Trophoblast cell (in vitro differentiated cells and primary cell): ENCODE measurements at regions not wholly inside any gene's neighbourhood (a gene's known extent, or its start where the extent isn't known, plus 50 kb on each side); places are given as distances from the start of the nearest gene placed in this dataset.

Experiments
- DNase-seq, 2 donors: peaks; one replicate each; pipeline ENCODE4 v3.0.0-alpha.2; 2016
- H2AFZ ChIP-seq: 2 replicates; pipeline ENCODE4 v1.6.1; 2013; ENCODE audit warnings: low read length, moderate library complexity, mild to moderate bottlenecking; ENCODE audit not compliant: insufficient read depth, poor library complexity
- H2AK5ac ChIP-seq: 2 replicates; pipeline ENCODE4 v1.6.1; 2013; ENCODE audit warnings: mild to moderate bottlenecking, low read length
- H2BK120ac ChIP-seq: 2 replicates; pipeline ENCODE4 v1.6.1; 2013; ENCODE audit warnings: low read length, mild to moderate bottlenecking, moderate library complexity; ENCODE audit not compliant: insufficient read depth, poor library complexity
- H2BK12ac ChIP-seq: 2 replicates; pipeline ENCODE4 v1.6.1; 2013; ENCODE audit warnings: mild to moderate bottlenecking, low read length, moderate library complexity
- H2BK5ac ChIP-seq: 2 replicates; pipeline ENCODE4 v1.6.1; 2013; ENCODE audit warnings: low read length, low read depth, moderate library complexity, mild to moderate bottlenecking; ENCODE audit not compliant: poor library complexity
- H3K14ac ChIP-seq: 2 replicates; pipeline ENCODE4 v1.6.1; 2013; ENCODE audit warnings: mild to moderate bottlenecking, low read length
- H3K18ac ChIP-seq: 2 replicates; pipeline ENCODE4 v1.6.1; 2013; ENCODE audit warnings: mild to moderate bottlenecking, low read length
- H3K23ac ChIP-seq: 2 replicates; pipeline ENCODE4 v1.6.1; 2013; ENCODE audit warnings: low read length
- H3K27ac ChIP-seq: 2 replicates; pipeline ENCODE4 v1.5.1; 2013; ENCODE audit warnings: low read depth, mild to moderate bottlenecking, inconsistent platforms, low read length, moderate library complexity
- H3K27me3 ChIP-seq: 2 replicates; pipeline ENCODE4 v1.6.1; 2013; ENCODE audit warnings: inconsistent platforms, mild to moderate bottlenecking, low read length, moderate library complexity; ENCODE audit not compliant: insufficient read depth
- H3K36me3 ChIP-seq, 2 experiments: 1 replicate in 1 of 2; 2 replicates in 1 of 2; pipeline ENCODE4 v1.6.1; 2013; ENCODE audit warnings: low read length in 2 of 2, mild to moderate bottlenecking in 2 of 2, moderate library complexity in 1 of 2; ENCODE audit not compliant: insufficient read depth in 2 of 2, control insufficient read depth in 1 of 2
- H3K4ac ChIP-seq: 2 replicates; pipeline ENCODE4 v1.6.1; 2013; ENCODE audit warnings: low read depth, mild to moderate bottlenecking, low read length, moderate library complexity
- H3K4me1 ChIP-seq, 2 experiments: 1 replicate in 1 of 2; 2 replicates in 1 of 2; pipeline ENCODE4 v1.6.1; 2013; ENCODE audit warnings: low read length in 2 of 2, mild to moderate bottlenecking in 2 of 2, moderate library complexity in 1 of 2; ENCODE audit not compliant: insufficient read depth in 2 of 2, control insufficient read depth in 1 of 2
- H3K4me2 ChIP-seq: 2 replicates; pipeline ENCODE4 v1.6.1; 2013; ENCODE audit warnings: inconsistent platforms, mild to moderate bottlenecking, low read length, moderate library complexity
- H3K4me3 ChIP-seq: 2 replicates; pipeline ENCODE4 v1.5.1; 2013; ENCODE audit warnings: mild to moderate bottlenecking, low read depth, low read length, inconsistent platforms
- H3K79me1 ChIP-seq: one replicate; pipeline ENCODE4 v1.6.1; 2013; ENCODE audit warnings: low read length
- H3K79me2 ChIP-seq: 2 replicates; pipeline ENCODE4 v1.6.1; 2013; ENCODE audit warnings: low read length, mild to moderate bottlenecking; ENCODE audit not compliant: control insufficient read depth, insufficient read depth, poor library complexity
- H3K9ac ChIP-seq: 2 replicates; pipeline ENCODE4 v1.6.1; 2013; ENCODE audit warnings: mild to moderate bottlenecking, low read length
- H3K9me3 ChIP-seq: 2 replicates; pipeline ENCODE4 v1.6.1; 2013; ENCODE audit warnings: low read depth, mild to moderate bottlenecking, control low read depth, inconsistent platforms, low read length; ENCODE audit not compliant: insufficient read depth
- H4K12ac ChIP-seq: 2 replicates; pipeline ENCODE4 v1.6.1; 2013; ENCODE audit warnings: low read depth, mild to moderate bottlenecking, low read length, moderate library complexity
- H4K8ac ChIP-seq: 2 replicates; pipeline ENCODE4 v1.6.1; 2013; ENCODE audit warnings: low read depth, mild to moderate bottlenecking, low read length, moderate library complexity
- H4K91ac ChIP-seq: one replicate; pipeline ENCODE4 v1.6.1; 2013; ENCODE audit warnings: low read depth, mild to moderate bottlenecking, low read length, moderate library complexity
- WGBS: extraction: QIAGEN DNeasy Blood & Tissue Kit; methylation state at CpG from one replicate; pipeline ENCODE4 v1.1.7; 2013; ENCODE audit warnings: missing lambda C conversion rate; ENCODE audit not compliant: insufficient read length, insufficient coverage; ENCODE audit errors: extremely low coverage; 5-methylcytosine and 5-hydroxymethylcytosine counted together

DNA sequence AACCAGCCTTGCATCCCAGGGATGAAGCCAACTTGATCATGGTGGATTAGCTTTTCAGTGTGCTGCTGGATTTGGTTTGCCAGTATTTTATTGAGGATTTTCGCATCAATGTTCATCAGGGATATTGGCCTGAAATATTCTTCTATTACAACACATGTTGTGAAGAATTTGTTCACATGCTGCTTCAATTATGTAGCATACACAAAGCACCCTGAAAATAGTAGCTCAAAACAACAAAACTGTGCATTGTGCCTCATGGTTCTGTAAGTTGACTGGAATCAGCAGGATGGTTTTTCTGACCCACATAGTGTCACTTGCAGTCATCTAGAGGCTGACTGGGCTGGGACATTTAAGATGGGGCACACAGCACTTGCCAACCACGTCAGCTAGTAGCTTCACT lies 193.9 kb downstream of the SYK start:
- no peak overlapping the region for H2BK120ac ChIP-seq
- H3K36me3 ChIP-seq: no peaks in the 10 kb centered on the region
- no peak overlapping the region for H3K4ac ChIP-seq
- H3K4me2 ChIP-seq: no peak overlapping the region
- no peak overlapping the region for H3K4me3 ChIP-seq
- no peak overlapping the region for H4K12ac ChIP-seq
- WGBS: no CpG with 5 or more reads among the region's 2 CpGs
- no peak overlapping the region for H4K8ac ChIP-seq
- no peak overlapping the region for H3K18ac ChIP-seq
- no peak overlapping the region for H3K14ac ChIP-seq
- peaks cover 4 to 8% of the 10 kb centered on the region in 2 experiments for H3K4me1 ChIP-seq
- H2AK5ac ChIP-seq: no peak overlapping the region
- H3K27me3 ChIP-seq: no peaks in the 10 kb centered on the region
- H3K79me1 ChIP-seq: peaks cover 3% of the 10 kb centered on the region
- no peak overlapping the region for H4K91ac ChIP-seq
- H2BK5ac ChIP-seq: no peak overlapping the region
- no peaks in the 10 kb centered on the region for H3K79me2 ChIP-seq
- H2BK12ac ChIP-seq: no peak overlapping the region
- no peak overlapping the region for H3K23ac ChIP-seq
- DNase-seq: no peak
- peak overlapping the region; percentile 28 for H3K9ac ChIP-seq
- no peak overlapping the region for H2AFZ ChIP-seq
- no peaks in the 10 kb centered on the region for H3K9me3 ChIP-seq
- no peak overlapping the region for H3K27ac ChIP-seq

GRCh38 chr9:90996154-90997065 lies 194.8 kb downstream of the SYK start:
- H3K27ac ChIP-seq: no peak overlapping the region
- no peak overlapping the region for H4K12ac ChIP-seq
- no peaks in the 10 kb centered on the region for H3K27me3 ChIP-seq
- no peaks in the 10 kb centered on the region for H3K36me3 ChIP-seq
- no peak overlapping the region for H2BK120ac ChIP-seq
- H3K4ac ChIP-seq: no peak overlapping the region
- no peaks in the 10 kb centered on the region for H3K9me3 ChIP-seq
- H3K4me2 ChIP-seq: no peak overlapping the region
- peaks cover 3 to 7% of the 10 kb centered on the region in 2 experiments for H3K4me1 ChIP-seq
- no peak overlapping the region for H2BK12ac ChIP-seq
- H2AFZ ChIP-seq: no peak overlapping the region
- no peak overlapping the region for H3K4me3 ChIP-seq
- H3K79me1 ChIP-seq: peaks cover 3% of the 10 kb centered on the region
- H3K18ac ChIP-seq: no peak overlapping the region
- no peak overlapping the region for H2BK5ac ChIP-seq
- no peak overlapping the region for H3K9ac ChIP-seq
- no peak overlapping the region for H4K91ac ChIP-seq
- no peak overlapping the region for H3K23ac ChIP-seq
- no peak overlapping the region for H3K14ac ChIP-seq
- no peak overlapping the region for H2AK5ac ChIP-seq
- DNase-seq: peak in 1 of 2 donors; percentile 18
- H4K8ac ChIP-seq: no peak overlapping the region
- no peaks in the 10 kb centered on the region for H3K79me2 ChIP-seq
- WGBS: no CpG with 5 or more reads among the region's 6 CpGs

DNA sequence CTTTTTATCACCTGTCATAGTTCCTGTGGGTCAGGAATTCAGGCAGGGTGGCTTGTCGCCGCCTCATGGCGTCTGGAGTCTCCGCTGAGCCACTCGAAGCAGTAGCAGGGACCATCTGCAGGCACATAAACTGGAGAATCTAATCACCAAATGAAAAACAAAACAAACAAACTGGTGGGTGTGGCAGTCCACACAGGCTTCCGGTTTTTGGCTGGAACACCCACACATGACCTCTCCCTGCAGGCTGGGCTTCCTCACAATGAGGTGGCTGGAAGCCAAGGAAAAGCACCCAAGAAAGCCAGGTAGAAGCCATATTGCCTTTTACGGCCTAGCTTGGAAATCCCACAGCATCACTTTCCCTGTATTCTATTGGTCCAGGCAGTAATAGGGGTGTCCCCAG lies 197.0 kb downstream of the SYK start:
- no peak overlapping the region for H2BK5ac ChIP-seq
- H3K9ac ChIP-seq: no peak overlapping the region
- no peak overlapping the region for H2BK120ac ChIP-seq
- no peak overlapping the region for H4K12ac ChIP-seq
- H3K79me2 ChIP-seq: no peaks in the 10 kb centered on the region
- H3K4me1 ChIP-seq: no peaks in the 10 kb centered on the region
- no peak overlapping the region for H3K23ac ChIP-seq
- WGBS: no CpG with 5 or more reads among the region's 7 CpGs
- H3K4me2 ChIP-seq: no peak overlapping the region
- no peaks in the 10 kb centered on the region for H3K79me1 ChIP-seq
- no peak overlapping the region for H4K8ac ChIP-seq
- no peak overlapping the region for H3K18ac ChIP-seq
- no peak overlapping the region for H2AFZ ChIP-seq
- H3K14ac ChIP-seq: no peak overlapping the region
- peaks cover 1% of the 10 kb centered on the region for H3K9me3 ChIP-seq
- H2AK5ac ChIP-seq: no peak overlapping the region
- no peak overlapping the region for H4K91ac ChIP-seq
- H3K27me3 ChIP-seq: no peaks in the 10 kb centered on the region
- DNase-seq: no peak
- no peak overlapping the region for H3K4ac ChIP-seq
- H3K4me3 ChIP-seq: no peak overlapping the region
- H2BK12ac ChIP-seq: no peak overlapping the region
- no peaks in the 10 kb centered on the region for H3K36me3 ChIP-seq
- H3K27ac ChIP-seq: no peak overlapping the region

DNA sequence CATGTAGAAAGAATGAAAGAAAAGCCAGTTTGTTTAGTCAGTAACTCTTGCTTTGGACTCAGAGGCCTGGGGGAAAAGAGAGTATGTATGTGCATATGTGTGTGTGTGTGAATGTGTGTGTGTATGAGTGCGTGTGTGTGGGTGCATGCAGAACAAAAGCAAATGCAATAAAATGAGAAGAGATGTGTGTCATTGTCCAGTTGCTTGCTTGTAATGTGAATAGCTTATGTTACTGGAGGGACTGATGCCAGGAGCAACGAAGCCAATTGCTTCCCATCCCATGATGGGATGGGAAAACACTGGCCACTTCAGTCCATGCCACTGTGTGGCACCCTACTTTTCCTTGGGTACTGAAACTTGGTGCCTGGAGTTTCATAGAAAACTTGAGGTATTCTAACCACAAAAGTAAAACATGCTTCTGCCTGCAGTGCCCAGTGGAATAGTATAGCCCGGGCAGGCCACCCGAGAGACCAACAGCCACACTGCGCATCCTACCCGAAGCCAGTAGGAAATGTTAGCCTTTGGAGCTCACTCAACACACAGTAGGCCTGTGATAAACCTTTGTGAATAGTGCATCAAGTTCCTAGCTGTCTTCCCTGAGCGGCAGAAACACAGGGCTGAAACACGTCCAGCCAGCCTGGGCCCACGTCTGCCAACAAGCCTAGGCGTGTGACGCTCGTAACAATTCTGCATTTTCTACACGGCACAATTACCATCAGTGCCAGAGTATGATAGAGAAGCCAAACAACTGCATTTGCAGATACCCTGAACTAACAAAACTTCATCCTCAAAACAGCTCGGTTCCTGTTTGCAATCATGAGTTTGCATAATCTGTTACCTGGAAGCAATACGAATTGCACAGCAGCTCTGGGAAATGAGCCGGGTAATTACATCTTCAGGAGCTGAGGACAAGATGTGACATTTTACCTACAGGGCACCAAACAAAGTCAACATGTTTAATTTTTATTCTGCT lies 198.1 kb downstream of the SYK start:
- no peak overlapping the region for H4K12ac ChIP-seq
- H2BK5ac ChIP-seq: no peak overlapping the region
- H3K9me3 ChIP-seq: peaks cover 1% of the 10 kb centered on the region
- no peak overlapping the region for H3K27ac ChIP-seq
- no peak for DNase-seq
- H3K4me3 ChIP-seq: no peak overlapping the region
- H2BK120ac ChIP-seq: no peak overlapping the region
- H3K4me2 ChIP-seq: no peak overlapping the region
- H3K4me1 ChIP-seq: no peaks in the 10 kb centered on the region
- H3K79me1 ChIP-seq: no peaks in the 10 kb centered on the region
- no peak overlapping the region for H3K23ac ChIP-seq
- no peak overlapping the region for H2BK12ac ChIP-seq
- H4K91ac ChIP-seq: no peak overlapping the region
- no peak overlapping the region for H2AK5ac ChIP-seq
- H3K27me3 ChIP-seq: no peaks in the 10 kb centered on the region
- no peaks in the 10 kb centered on the region for H3K36me3 ChIP-seq
- no CpG with 5 or more reads among the region's 16 CpGs for WGBS
- no peak overlapping the region for H3K18ac ChIP-seq
- H2AFZ ChIP-seq: no peak overlapping the region
- H3K79me2 ChIP-seq: no peaks in the 10 kb centered on the region
- no peak overlapping the region for H3K9ac ChIP-seq
- H4K8ac ChIP-seq: no peak overlapping the region
- no peak overlapping the region for H3K14ac ChIP-seq
- H3K4ac ChIP-seq: no peak overlapping the region
